ENCODE measurements at regions not wholly inside any gene's neighbourhood (a gene's known extent, or its start where the extent isn't known, plus 50 kb on each side); places are given as distances from the start of the nearest gene placed in this dataset.
"Not testable (repeated sequence)": the region's sequence is repeated elsewhere in the genome, so short reads cannot be mapped to it uniquely, and the experiment has no call there.

- no peak for DNase-seq (ENCODE audit: low read depth in 2 of 2)
Observed at GRCh38 chr4:178970433-178971140, 1528.3 kb upstream of the AGA start.

DNA sequence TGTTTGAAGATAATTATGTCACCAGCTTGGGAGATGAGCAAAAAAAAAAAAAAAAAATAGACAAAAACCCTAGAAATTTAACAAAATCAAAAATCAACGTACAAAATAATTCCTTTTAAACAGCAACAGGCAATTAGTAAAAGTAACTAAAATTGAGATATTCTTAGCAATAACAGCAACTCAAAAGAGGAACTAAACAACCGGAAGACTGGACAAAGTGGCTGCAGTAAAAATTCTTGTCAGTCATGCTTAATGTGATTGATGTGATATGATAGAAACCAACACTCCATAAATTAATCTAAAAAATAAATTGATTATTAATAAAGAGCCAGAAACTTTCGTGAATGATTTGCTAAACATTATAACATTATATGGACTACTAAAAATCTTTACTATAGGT is 1534.6 kb upstream of the AGA start:
- no peak for DNase-seq (ENCODE audit: low read depth in 2 of 2)

DNA sequence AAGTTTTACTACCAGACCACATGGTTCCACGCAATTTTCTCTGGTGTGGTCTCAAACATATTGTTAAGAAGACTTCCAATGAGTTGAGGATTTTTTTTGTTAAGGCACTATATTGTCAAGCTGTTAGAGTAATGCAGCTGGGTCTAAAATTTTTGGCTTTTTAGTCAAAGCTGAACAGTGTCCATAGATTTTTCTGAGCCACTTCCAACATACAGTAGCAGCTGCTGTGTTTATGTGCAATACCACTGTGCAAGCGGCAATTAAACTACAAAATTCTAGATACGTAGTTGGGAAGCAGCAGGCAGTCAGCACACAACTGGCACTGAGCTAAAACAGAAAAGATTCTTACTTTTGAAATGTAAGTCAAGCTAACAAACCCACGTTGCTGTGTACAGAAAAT is 1551.1 kb upstream of the AGA start:
- no peak for DNase-seq (ENCODE audit: low read depth in 2 of 2)

DNA sequence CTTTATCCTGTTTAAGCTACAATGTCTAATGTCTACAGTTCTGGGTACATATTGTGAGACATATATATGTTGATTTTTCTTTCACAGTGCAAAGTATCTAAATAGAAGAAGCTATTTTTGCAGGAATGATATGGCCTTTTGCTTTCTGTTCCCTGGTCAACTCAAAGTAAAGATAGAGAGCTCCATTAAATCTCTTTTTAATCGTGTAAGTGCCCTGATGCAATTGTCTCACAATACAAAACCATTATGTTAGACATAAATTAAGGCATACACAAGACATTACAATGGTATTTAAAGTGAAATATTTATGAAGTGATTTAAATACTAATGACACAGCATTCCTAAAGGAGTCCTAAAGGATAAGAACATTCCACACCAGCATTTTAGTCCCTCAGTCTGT is 1559.7 kb upstream of the AGA start:
- no peak for DNase-seq (ENCODE audit: low read depth in 2 of 2)

GRCh38 chr4:179007755-179008154 is 1565.5 kb upstream of the AGA start:
- no peak for DNase-seq (ENCODE audit: low read depth in 2 of 2)

- DNase-seq (ENCODE audit: low read depth in 2 of 2): no peak
Observed at GRCh38 chr4:179017581-179017980, 1575.3 kb upstream of the AGA start.

DNA sequence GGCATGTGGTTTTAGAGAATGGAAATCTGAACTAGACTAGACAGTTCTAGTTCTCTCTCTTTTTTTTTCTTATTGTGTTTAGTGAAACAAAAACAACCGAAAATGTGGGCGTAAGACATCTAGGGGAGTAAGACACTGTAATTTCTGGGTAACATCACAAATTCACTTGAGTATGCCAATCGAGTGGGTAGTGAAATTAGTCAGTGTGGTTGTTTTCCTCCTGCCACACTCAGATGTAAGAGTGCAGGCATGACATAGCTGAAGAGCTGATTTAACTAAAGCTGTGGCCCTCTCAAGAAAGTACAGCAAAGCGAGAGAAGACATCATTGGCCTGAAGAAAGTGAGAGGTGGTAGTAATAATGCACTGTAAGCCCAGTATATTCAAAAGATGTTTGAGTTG is 1585.3 kb upstream of the AGA start:
- no peak for DNase-seq (ENCODE audit: low read depth in 2 of 2)

- no peak for DNase-seq (ENCODE audit: low read depth in 2 of 2)
Observed at GRCh38 chr4:179028321-179028720, 1586.1 kb upstream of the AGA start.

DNA sequence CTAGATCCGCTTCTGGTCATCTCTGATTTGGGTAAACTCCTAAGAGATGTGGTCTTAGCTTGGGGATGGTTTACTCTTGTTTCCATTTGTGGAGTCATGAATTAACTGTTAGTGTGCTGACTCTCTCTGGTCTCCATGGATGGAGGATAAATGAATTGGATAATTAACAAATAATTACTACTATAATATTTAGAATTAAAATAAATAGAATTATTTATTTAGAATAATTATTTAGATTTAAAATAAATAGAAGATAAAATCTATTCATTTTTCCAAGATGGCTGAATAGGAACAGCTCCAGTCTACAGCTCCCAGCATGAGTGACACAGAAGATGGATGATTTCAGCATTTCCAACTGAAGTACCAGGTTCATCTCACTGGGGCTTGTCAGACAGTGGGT is 1587.4 kb upstream of the AGA start:
- no peak for DNase-seq (ENCODE audit: low read depth in 2 of 2)

DNA sequence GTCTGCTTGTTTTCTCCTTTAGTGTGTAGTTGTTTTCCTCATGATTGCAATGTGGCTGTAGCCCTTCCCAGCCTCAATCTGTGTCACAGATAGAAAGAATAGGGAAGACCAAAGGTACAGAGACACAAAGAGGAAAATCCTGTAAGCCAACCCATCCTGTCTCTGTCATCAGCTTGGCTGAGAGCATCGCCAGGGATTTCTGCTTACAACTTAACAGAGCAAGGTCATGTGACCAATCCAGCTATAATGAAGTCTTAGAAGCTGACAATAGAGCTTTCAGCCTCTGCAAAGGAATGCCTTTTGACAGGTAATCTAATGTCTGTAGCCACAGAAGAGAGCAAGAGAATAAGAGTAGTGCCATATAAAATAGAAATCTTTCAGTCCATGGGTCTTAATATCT is 1598.0 kb upstream of the AGA start:
- no peak for DNase-seq (ENCODE audit: low read depth in 2 of 2)

DNA sequence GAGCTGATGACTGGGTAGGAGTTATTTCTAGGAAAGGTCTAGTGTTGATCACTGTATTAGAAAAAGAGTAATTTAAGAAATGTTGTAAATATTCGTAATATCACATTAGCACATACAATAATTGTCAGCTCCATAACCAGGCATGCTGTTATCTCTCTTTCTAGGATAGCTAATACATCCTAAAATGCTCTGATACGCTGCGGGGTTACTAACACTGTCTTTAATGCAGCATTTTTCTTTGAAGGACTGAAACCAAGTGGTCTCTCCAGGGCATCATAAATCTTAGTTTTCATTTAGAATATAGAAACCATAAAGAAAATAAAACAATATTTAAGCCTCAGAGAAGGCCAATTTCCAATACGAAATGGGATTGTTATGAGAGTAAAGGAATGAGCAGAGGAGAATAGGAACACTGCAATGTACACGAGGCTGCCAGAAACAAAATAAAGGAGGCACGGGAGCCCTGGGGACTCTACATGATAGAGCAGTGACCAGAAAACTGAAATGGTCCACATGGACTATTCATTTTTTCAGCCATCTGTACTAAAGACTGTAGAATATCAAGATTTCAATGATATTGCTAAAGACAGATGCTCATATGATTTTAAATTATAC is 1606.7 kb upstream of the AGA start:
- DNase-seq (ENCODE audit: low read depth in 2 of 2): no peak

- no peak for DNase-seq (ENCODE audit: low read depth in 2 of 2)
Observed at GRCh38 chr4:179051206-179051605, 1609.0 kb upstream of the AGA start.

DNA sequence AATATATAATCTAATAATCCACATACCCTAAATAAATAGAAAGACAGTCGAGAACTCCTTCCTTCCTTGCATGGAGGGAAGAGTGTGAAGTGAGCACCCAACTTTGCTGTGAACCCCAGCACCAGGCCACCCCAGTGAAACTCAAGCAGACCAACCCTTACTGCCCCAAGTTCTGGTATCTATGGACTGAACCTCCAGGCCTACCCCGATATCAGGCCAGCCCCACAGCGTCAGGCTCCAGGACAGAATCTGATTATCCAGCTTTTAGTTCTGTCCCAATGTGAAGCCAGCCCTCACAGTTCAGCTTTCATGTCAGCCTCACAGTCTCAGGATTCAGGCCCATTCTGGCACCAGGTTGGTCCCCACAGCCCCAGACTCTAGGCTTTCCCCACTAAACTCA is 1617.2 kb upstream of the AGA start:
- no peak for DNase-seq (ENCODE audit: low read depth in 2 of 2)

- DNase-seq (ENCODE audit: low read depth in 2 of 2): not testable (repeated sequence)
Observed at GRCh38 chr4:179066254-179066653, 1624.0 kb upstream of the AGA start.

GRCh38 chr4:179071131-179071530 is 1628.9 kb upstream of the AGA start:
- DNase-seq (ENCODE audit: low read depth in 2 of 2): no peak

DNA sequence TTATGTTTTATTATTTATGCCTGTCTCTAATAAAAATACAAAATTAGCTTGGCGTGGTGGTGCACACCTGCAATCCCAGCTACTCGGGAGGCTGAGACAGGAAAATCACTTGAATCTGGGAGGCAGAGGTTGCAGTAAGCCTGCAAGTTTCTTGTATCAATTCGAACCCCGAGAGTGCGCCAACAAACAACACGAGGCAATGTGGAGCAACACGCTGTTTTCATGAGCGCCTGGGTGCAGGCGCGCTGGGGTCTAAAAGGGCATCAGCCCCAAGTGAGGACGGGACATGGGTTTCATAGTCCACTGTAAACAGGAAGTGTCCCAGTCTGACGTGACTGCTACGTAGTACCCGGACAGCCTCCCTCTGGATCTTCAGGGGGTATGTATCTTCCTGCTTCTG is 1634.6 kb upstream of the AGA start:
- DNase-seq (ENCODE audit: low read depth in 2 of 2): no peak

DNA sequence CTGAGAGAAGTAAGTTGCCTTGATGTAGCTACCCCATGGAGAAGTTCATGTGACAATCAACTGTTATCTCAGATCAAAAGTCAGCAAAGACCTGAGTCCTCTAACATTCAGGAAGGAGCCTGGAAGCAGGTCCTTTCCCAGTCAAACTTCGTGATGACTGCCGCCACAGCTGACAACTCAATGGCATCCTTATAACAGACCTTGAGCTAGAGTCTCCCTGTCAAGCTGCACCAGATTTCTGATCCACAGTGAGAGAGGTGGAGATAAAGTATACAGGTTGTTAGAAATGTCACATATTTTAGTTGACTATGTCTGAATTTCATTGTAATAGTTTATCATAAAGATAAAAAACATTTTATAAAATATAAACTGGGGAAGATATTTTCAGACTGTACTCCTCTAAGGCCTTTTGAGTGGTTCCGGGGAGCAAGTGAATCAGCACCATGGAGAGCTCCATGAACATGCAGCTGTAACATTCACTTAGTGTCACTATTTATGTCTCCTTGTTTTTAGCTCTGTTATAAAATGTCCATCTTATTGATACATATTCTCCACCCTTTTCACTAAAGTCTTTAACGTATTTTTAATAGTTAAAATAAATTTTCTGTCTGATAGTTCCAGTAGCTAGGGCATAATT is 1653.5 kb upstream of the AGA start:
- DNase-seq (ENCODE audit: low read depth in 2 of 2): no peak

- DNase-seq (ENCODE audit: low read depth in 2 of 2): no peak
Observed at GRCh38 chr4:179097741-179098140, 1655.5 kb upstream of the AGA start.

DNA sequence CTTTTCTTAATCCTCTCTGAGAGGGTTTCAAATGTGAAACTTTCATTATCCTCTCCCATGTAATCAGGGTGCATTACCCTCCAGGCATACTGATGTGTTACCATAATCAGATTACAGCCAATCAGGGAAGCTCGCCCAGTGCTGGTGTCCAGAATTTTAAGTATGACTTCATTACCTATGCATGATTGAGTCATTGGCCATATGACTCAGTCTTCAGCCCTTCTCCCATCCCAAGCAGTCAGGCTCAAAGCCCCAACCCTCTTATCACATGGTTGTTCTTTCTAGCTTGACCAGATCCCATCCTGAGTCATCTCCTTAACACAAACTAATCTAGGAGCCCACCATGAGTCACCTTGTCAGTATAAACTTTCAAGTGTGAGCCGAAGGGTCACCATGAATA is 1668.1 kb upstream of the AGA start:
- peak; percentile 39 to 45 for DNase-seq (ENCODE audit: low read depth in 2 of 2)

DNA sequence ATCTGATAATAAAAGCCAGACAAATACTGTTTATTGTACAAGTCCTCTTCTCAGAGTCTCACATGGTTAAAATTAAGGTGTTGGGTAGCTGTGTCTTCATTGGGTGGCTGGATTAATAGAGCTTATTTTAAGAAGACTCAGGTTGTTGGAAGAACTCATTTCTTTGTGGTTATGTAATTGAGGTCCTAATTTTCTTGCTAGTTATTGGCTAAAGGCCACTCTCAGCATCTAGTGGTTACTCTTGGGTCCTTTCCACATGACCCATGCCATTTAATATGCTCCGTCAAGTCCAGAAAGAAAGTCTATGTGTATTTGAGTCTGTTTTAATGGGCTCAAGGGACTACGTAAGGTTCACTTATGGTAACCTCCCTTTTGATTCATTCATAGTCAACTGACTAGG is 1668.6 kb upstream of the AGA start:
- DNase-seq (ENCODE audit: low read depth in 2 of 2): no peak

GRCh38 chr4:179112441-179113170 is 1670.4 kb upstream of the AGA start:
- DNase-seq (ENCODE audit: low read depth in 2 of 2): no peak

GRCh38 chr4:179114615-179115014 is 1672.4 kb upstream of the AGA start:
- DNase-seq (ENCODE audit: low read depth in 2 of 2): no peak

GRCh38 chr4:179116011-179116410 is 1673.8 kb upstream of the AGA start:
- no peak for DNase-seq (ENCODE audit: low read depth in 2 of 2)
